ENCODE measurements at regions not wholly inside any gene's neighbourhood (a gene's known extent, or its start where the extent isn't known, plus 50 kb on each side); places are given as distances from the start of the nearest gene placed in this dataset.

DNA sequence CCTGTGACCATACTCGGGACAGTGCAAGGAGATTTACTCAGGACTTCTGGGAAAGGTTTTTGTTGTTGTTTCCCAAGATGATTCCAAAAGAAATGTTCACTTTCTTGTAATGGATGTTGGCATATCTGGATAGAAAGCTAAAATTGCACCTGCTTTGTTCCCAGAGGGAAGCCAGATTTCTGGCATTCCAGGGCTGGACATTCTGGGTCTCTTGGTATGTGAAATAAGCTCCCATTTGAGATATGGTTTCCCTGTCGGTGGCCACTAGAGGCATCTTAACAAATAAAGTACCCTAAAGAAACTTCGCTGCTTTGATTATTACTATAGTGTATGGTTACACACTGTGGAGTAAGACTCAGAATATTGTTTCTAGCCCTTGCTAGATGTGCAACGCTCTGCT is 737.3 kb downstream of the BRINP1 start:
- H2BK20ac ChIP-seq (ENCODE audit: low read depth, low read length, poor library complexity, severe bottlenecking) = no peak overlapping the region
- H3K18ac ChIP-seq (ENCODE audit: insufficient read length, low read depth, low read length) = no peak overlapping the region
- no peaks in the 10 kb centered on the region for H3K79me1 ChIP-seq (ENCODE audit: insufficient read depth, low read depth, low read length, poor library complexity, severe bottlenecking)
- H4K5ac ChIP-seq (ENCODE audit: insufficient read length, low read depth, low read length) = no peak overlapping the region
- H3K9me3 ChIP-seq (ENCODE audit: control insufficient read depth, low read depth, low read length) = no peaks in the 10 kb centered on the region
- WGBS (ENCODE audit: extremely low coverage, insufficient read length, low lambda C conversion rate) = no CpG with 5 or more reads among the region's 4 CpGs
- H4K91ac ChIP-seq (ENCODE audit: insufficient read length, low read depth, low read length) = no peak overlapping the region
- no peaks in the 10 kb centered on the region for H4K20me1 ChIP-seq (ENCODE audit: control insufficient read depth, insufficient read depth, insufficient read length)
- no peak overlapping the region for H3K9ac ChIP-seq (ENCODE audit: extremely low read depth, insufficient read length, low read length)
- H3K4me1 ChIP-seq (ENCODE audit: insufficient read depth, low read length) = no peaks in the 10 kb centered on the region
- H2BK12ac ChIP-seq (ENCODE audit: insufficient read length, low read depth, low read length) = no peak overlapping the region
- H3K36me3 Mint-ChIP-seq (ENCODE audit: insufficient read depth in 1 of 3, low read depth in 3 of 3) = peaks cover 2 to 11% (median 6%) of the 10 kb centered on the region in 3 experiments; a peak in 6 of 7 replicates
- H3K27ac ChIP-seq (ENCODE audit: insufficient read length, low read depth, low read length) = no peak overlapping the region
- peaks cover 14 to 16% of the 10 kb centered on the region in 2 experiments for H3K9me3 Mint-ChIP-seq
- TF ChIP-seq, protein P1, sequence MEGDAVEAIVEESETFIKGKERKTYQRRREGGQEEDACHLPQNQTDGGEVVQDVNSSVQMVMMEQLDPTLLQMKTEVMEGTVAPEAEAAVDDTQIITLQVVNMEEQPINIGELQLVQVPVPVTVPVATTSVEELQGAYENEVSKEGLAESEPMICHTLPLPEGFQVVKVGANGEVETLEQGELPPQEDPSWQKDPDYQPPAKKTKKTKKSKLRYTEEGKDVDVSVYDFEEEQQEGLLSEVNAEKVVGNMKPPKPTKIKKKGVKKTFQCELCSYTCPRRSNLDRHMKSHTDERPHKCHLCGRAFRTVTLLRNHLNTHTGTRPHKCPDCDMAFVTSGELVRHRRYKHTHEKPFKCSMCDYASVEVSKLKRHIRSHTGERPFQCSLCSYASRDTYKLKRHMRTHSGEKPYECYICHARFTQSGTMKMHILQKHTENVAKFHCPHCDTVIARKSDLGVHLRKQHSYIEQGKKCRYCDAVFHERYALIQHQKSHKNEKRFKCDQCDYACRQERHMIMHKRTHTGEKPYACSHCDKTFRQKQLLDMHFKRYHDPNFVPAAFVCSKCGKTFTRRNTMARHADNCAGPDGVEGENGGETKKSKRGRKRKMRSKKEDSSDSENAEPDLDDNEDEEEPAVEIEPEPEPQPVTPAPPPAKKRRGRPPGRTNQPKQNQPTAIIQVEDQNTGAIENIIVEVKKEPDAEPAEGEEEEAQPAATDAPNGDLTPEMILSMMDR (conservative IDR thresholded peaks at IDR 0.05) = peak; percentile 41
- no peaks in the 10 kb centered on the region; the same call in 1 of the 2 replicates for H3K27me3 Mint-ChIP-seq (ENCODE audit: low read depth)
- H3K23me2 ChIP-seq (ENCODE audit: insufficient read length, low read depth, low read length, poor library complexity, severe bottlenecking) = no peaks in the 10 kb centered on the region
- no peak overlapping the region for H2AFZ ChIP-seq (ENCODE audit: low read length)
- no peak overlapping the region for H3K27ac Mint-ChIP-seq
- H3T11ph ChIP-seq (ENCODE audit: low read length) = no peak overlapping the region
- H2BK15ac ChIP-seq (ENCODE audit: low read depth, low read length) = no peak overlapping the region
- H3K14ac ChIP-seq (ENCODE audit: insufficient read depth, low read length) = no peak overlapping the region
- no peak overlapping the region for H2BK5ac ChIP-seq (ENCODE audit: insufficient read length, low read length)
- no peak overlapping the region for H3K4me3 Mint-ChIP-seq
- no peaks in the 10 kb centered on the region for H3K79me2 ChIP-seq (ENCODE audit: insufficient read depth, low read length)
- H3K27me3 ChIP-seq (ENCODE audit: insufficient read depth, low read length) = no peaks in the 10 kb centered on the region
- H2BK120ac ChIP-seq (ENCODE audit: low read depth, low read length, poor library complexity, severe bottlenecking) = no peak overlapping the region
- no peak for DNase-seq
- H4K8ac ChIP-seq (replicated peaks; ENCODE audit: insufficient read length, low read depth, low read length) = no peak overlapping the region
- no peak overlapping the region for H3K4me2 ChIP-seq (ENCODE audit: insufficient read depth, insufficient read length, low read length)
- H3K4ac ChIP-seq (ENCODE audit: low read depth, low read length) = no peak overlapping the region
- no peak overlapping the region for H2AK5ac ChIP-seq (ENCODE audit: insufficient read length, low read length)
- H3K23ac ChIP-seq (ENCODE audit: insufficient read length, low read depth, low read length) = no peak overlapping the region
- H3K56ac ChIP-seq (ENCODE audit: insufficient read length, low read depth, low read length) = no peak overlapping the region
- no peaks in the 10 kb centered on the region for H3K4me1 Mint-ChIP-seq

Measured in H9 (cell line).